Vagina (tissue), 2 donors: ENCODE measurements at regions not wholly inside any gene's neighbourhood (a gene's known extent, or its start where the extent isn't known, plus 50 kb on each side); places are given as distances from the start of the nearest gene placed in this dataset.

Source experiments
- CTCF ChIP-seq, 3 experiments: fragments of 450-650 bp in 2 of 3; fragments of 200-600 bp in 1 of 3; sonication (generic) in 1 of 3; IDR thresholded peaks; one replicate each; pipeline ENCODE4 v1.5.1; 2017 to 2019; ENCODE audit warnings: antibody characterized with exemption in 3 of 3, mild to moderate bottlenecking in 2 of 3, moderate library complexity in 2 of 3
- POLR2A ChIP-seq, 2 donors: fragments of 450-650 bp; IDR thresholded peaks; one replicate each; pipeline ENCODE4 v1.6.1; 2017; ENCODE audit warnings: antibody characterized with exemption in 2 of 2, mild to moderate bottlenecking in 2 of 2, moderate library complexity in 2 of 2
- POLR2AphosphoS5 ChIP-seq, 2 donors: sonication (generic); formaldehyde crosslinking; IDR thresholded peaks; one replicate each; pipeline ENCODE4 v1.9.0; 2017; ENCODE audit warnings: antibody characterized with exemption in 2 of 2, mild to moderate bottlenecking in 2 of 2, low read depth in 1 of 2; ENCODE audit not compliant: insufficient read depth in 1 of 2

- TF ChIP-seq CTCF (IDR thresholded peaks at IDR 0.05) = no peak
- TF ChIP-seq POLR2A (IDR thresholded peaks at IDR 0.05) = no peak
- no peak for TF ChIP-seq POLR2AphosphoS5 (IDR thresholded peaks at IDR 0.05; ENCODE audit: insufficient read depth in 1 of 2, low read depth in 1 of 2)
Measured at GRCh38 chr3:86838927-86839326, 152.0 kb downstream of the VGLL3 start.
